ENCODE measurements at regions not wholly inside any gene's neighbourhood (a gene's known extent, or its start where the extent isn't known, plus 50 kb on each side); places are given as distances from the start of the nearest gene placed in this dataset.
A peak's percentile ranks its signal among the peaks of the same experiment; 100 is the strongest.

- Histone ChIP-seq H3K4me1 (replicated peaks in 1 of 4; ENCODE audit: control insufficient read depth in 3 of 4, insufficient read depth in 4 of 4, low read length in 3 of 4) (no peaks in the 10 kb centered on the region), H2BK120ac (replicated peaks; ENCODE audit: low read depth, low read length) (no peak overlapping the region), H3K56ac (replicated peaks; ENCODE audit: insufficient read length, low read depth, low read length) (no peak overlapping the region), H4K91ac (replicated peaks; ENCODE audit: insufficient read length, low read length) (no peak overlapping the region), H3K4me3 (ENCODE audit: extremely low read depth in 1 of 4, insufficient read depth in 2 of 4, low read depth in 3 of 4, low read length in 4 of 4) (no peak overlapping the region), H3K27me3 (replicated peaks in 1 of 4; ENCODE audit: control insufficient read depth in 3 of 4, extremely low read depth in 1 of 4, insufficient read depth in 3 of 4, low read length in 3 of 4) (no peaks in the 10 kb centered on the region), H3K4ac (replicated peaks; ENCODE audit: insufficient read length, low read depth, low read length) (no peak overlapping the region), H3K23me2 (ENCODE audit: low read depth, low read length) (no peaks in the 10 kb centered on the region), H3K4me2 (ENCODE audit: insufficient read depth in 1 of 2, low read depth in 2 of 2, low read length in 2 of 2) (no peak overlapping the region), H4K20me1 (replicated peaks in 1 of 2; ENCODE audit: control insufficient read depth in 1 of 2, insufficient read depth in 2 of 2, low read length in 2 of 2) (no peaks in the 10 kb centered on the region), H2AK5ac (ENCODE audit: low read depth, low read length) (no peak overlapping the region), H3K36me3 (ENCODE audit: control insufficient read depth in 2 of 4, insufficient read depth in 4 of 4, low read length in 3 of 4) (no peaks in the 10 kb centered on the region), H3K79me1 (ENCODE audit: low read depth, low read length) (no peaks in the 10 kb centered on the region), H3K27ac (ENCODE audit: low read depth, low read length) (no peak overlapping the region), H2BK12ac (ENCODE audit: low read depth, low read length) (no peak overlapping the region), H3K23ac (ENCODE audit: insufficient read length) (no peak overlapping the region), H3K9me3 (ENCODE audit: insufficient read depth in 2 of 2, low read depth in 1 of 2, low read length in 1 of 2) (no peaks in the 10 kb centered on the region), H2AFZ (ENCODE audit: low read length) (no peak overlapping the region), H4K5ac (ENCODE audit: insufficient read length, low read depth, low read length) (no peak overlapping the region), H2BK15ac (ENCODE audit: low read length) (no peak overlapping the region), H3K79me2 (ENCODE audit: control insufficient read depth in 1 of 2, insufficient read depth in 2 of 2, low read length in 2 of 2) (no peaks in the 10 kb centered on the region), H2BK20ac (ENCODE audit: low read length) (no peak overlapping the region), H2BK5ac (ENCODE audit: low read depth, low read length) (no peak overlapping the region), H3K9ac (replicated peaks in 1 of 4; ENCODE audit: extremely low read depth in 1 of 4, low read depth in 3 of 4, low read length in 3 of 4) (no peak overlapping the region), H4K8ac (ENCODE audit: extremely low read depth, insufficient read depth, low read length) (no peak overlapping the region), H3K18ac (ENCODE audit: extremely low read depth, low read length) (no peak overlapping the region), H3K14ac (ENCODE audit: insufficient read length) (no peak overlapping the region)
- 87% methylated on average over 1 of the region's 1 CpG; no CpG with 5 or more reads in 1 of the 2 experiments for WGBS, 2 experiments (ENCODE audit: extremely low coverage in 1 of 2, insufficient coverage in 1 of 2, insufficient read length in 1 of 2, insufficient replicate concordance in 2 of 2, low coverage in 1 of 2, low lambda C conversion rate in 2 of 2, missing lambda C conversion rate in 1 of 2)
- DNase-seq (ENCODE audit: low read depth in 1 of 2, low spot score in 2 of 2) (no peak), FAIRE-seq (peak; percentile 45)
- ChIA-PET CTCF (ENCODE audit: partially characterized antibody) (interaction anchor here (0.6 kb wide), 1 partner anchor 490 kb away, joined by 3 read pairs; no protein-coding TSS in a partner anchor), POLR2A (ENCODE audit: partially characterized antibody) (no interaction called here)
- TF ChIP-seq GABPA (IDR thresholded peaks at IDR 0.05; ENCODE audit: borderline replicate concordance, insufficient read depth, low read length), result no peak
- TF ChIP-seq TEAD4 (IDR thresholded peaks at IDR 0.05; ENCODE audit: low read depth, low read length), result peak; percentile 32; the same call in 1 of the 2 replicates
Observed at GRCh38 chr2:185245806-185246205, 492.8 kb upstream of the FSIP2 start.

Measured in H1 (cell line).